NOMO-1 treated with DMSO at 0.1 percent for 48 hours (cell line): ENCODE measurements at regions not wholly inside any gene's neighbourhood (a gene's known extent, or its start where the extent isn't known, plus 50 kb on each side); places are given as distances from the start of the nearest gene placed in this dataset.
A peak's percentile ranks its signal among the peaks of the same experiment; 100 is the strongest.

Experiments
- DNase-seq: peaks from one replicate; lab custom pipeline; 2025; ENCODE audit not compliant: unreplicated experiment; lab: John Stamatoyannopoulos, UW

GRCh38 chr18:45255197-45255890 is 359.9 kb upstream of the SLC14A2 start:
- DNase-seq, result no peak

GRCh38 chr18:45260125-45260524 is 355.2 kb upstream of the SLC14A2 start:
- no peak for DNase-seq

GRCh38 chr18:45266023-45266422 is 349.3 kb upstream of the SLC14A2 start:
- DNase-seq, result no peak

- no peak for DNase-seq
Measured at GRCh38 chr18:45267622-45268021, 347.7 kb upstream of the SLC14A2 start.

- no peak for DNase-seq
Measured at GRCh38 chr18:45268583-45268982, 346.7 kb upstream of the SLC14A2 start.

GRCh38 chr18:45270289-45270771 is 344.9 kb upstream of the SLC14A2 start:
- DNase-seq, result no peak

GRCh38 chr18:45274026-45274425 is 341.2 kb upstream of the SLC14A2 start:
- no peak for DNase-seq

- peak; percentile 18 for DNase-seq
Measured at GRCh38 chr18:45275367-45276113, 339.7 kb upstream of the SLC14A2 start.

GRCh38 chr18:45276878-45277277 is 338.4 kb upstream of the SLC14A2 start:
- DNase-seq, result no peak

GRCh38 chr18:45277908-45278307 is 337.4 kb upstream of the SLC14A2 start:
- no peak for DNase-seq

- no peak for DNase-seq
Measured at GRCh38 chr18:45280481-45281276, 334.6 kb upstream of the SLC14A2 start.

- DNase-seq, result no peak
Measured at GRCh38 chr18:45282101-45282812, 333.0 kb upstream of the SLC14A2 start.

- no peak for DNase-seq
Measured at GRCh38 chr18:45284174-45284573, 331.1 kb upstream of the SLC14A2 start.

GRCh38 chr18:45284851-45285250 is 330.4 kb upstream of the SLC14A2 start:
- no peak for DNase-seq

- no peak for DNase-seq
Measured at GRCh38 chr18:45285251-45285650, 330.0 kb upstream of the SLC14A2 start.

- DNase-seq, result no peak
Measured at GRCh38 chr18:45286431-45286830, 328.8 kb upstream of the SLC14A2 start.

GRCh38 chr18:45287531-45287930 is 327.7 kb upstream of the SLC14A2 start:
- no peak for DNase-seq

- no peak for DNase-seq
Measured at GRCh38 chr18:45290364-45290763, 324.9 kb upstream of the SLC14A2 start.

- peak; percentile 7 for DNase-seq
Measured at GRCh38 chr18:45291621-45292615, 323.4 kb upstream of the SLC14A2 start.

- DNase-seq, result no peak
Measured at GRCh38 chr18:45295388-45295787, 319.9 kb upstream of the SLC14A2 start.
